ENCODE measurements at regions not wholly inside any gene's neighbourhood (a gene's known extent, or its start where the extent isn't known, plus 50 kb on each side); places are given as distances from the start of the nearest gene placed in this dataset.

DNA sequence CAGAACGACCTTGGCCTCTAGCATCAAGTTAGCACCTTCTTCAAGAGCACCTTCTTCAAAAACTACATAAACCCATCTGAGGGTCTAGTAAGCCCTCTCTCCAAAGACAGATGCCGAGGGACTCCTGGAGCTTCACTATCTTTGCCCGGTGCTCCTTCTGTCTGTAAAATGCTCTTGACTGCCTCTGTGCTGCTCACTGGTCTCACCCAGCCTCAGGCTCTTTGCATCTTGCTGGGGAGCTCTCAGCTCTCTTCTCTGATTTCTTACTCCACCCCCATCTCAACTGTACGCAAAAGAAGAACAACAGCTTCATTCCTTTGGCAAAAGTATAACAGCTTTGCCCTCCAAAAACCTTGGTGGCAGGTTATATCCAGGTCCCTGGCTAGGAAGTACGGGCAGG, 404.2 kb downstream of the KLF12 start:
- TF ChIP-seq CTCF (IDR thresholded peaks at IDR 0.05; ENCODE audit: low read depth, low read length) = no peak
- Histone ChIP-seq H3K4me1 (ENCODE audit: low read depth) (peaks cover 6% of the 10 kb centered on the region), H3K27ac (no peak overlapping the region), H3K9me3 (ENCODE audit: low read depth) (no peaks in the 10 kb centered on the region), H3K36me3 (no peaks in the 10 kb centered on the region), H3K4me3 (no peak overlapping the region), H3K27me3 (no peaks in the 10 kb centered on the region)
- DNase-seq (ENCODE audit: low read depth in 1 of 2, low spot score in 1 of 2) = no peak

DNA sequence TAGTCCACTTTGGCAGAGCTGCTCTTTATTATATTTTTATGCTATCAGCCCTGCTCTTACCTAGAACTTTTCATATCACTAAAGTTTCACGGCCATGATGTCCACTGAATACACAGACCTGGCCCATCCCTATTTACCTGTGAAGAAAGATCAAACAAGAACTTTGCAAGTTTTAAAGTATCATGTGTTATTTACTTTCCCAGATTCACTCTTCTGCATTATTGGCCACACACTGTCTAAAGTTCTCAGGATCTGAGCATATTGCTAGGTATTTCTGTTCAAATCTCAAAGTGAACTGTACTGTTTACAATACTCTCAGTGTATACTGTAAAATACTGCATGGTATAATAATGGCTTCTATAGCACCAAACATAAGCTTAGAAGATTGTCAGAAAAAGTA, 405.2 kb downstream of the KLF12 start:
- no peak overlapping the region for H3K27ac ChIP-seq

DNA sequence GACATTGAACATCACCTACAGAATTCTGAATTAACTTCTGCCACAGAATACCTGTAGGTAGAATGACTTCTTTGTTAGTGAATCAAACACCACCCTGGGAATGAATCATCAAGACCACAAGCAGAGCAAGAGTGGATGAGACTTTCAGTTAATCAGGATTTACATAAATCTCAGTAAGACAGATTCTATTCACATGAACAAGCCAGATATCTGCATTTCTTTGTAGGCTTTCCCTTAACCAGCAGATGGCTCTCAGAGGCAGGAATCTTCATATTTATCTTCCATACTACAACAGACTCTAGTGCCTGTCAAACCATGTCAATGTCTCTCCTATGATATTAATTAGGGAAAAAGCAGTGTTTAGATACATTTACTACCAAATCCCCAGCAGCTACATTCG, 412.1 kb downstream of the KLF12 start:
- H3K4me1 ChIP-seq (ENCODE audit: low read depth) = no peaks in the 10 kb centered on the region
- H3K27ac ChIP-seq = no peak overlapping the region
- H3K9me3 ChIP-seq (ENCODE audit: low read depth) = no peaks in the 10 kb centered on the region
- DNase-seq (ENCODE audit: low read depth in 1 of 2, low spot score in 1 of 2) = peak in 1 of 2 donors; percentile 49
- H3K4me3 ChIP-seq = no peak overlapping the region
- H3K27me3 ChIP-seq = no peaks in the 10 kb centered on the region
- H3K36me3 ChIP-seq = no peaks in the 10 kb centered on the region
- peak; percentile 38 for TF ChIP-seq CTCF (IDR thresholded peaks at IDR 0.05; ENCODE audit: low read depth, low read length)

More for the DNA sequence above, 405.2 kb downstream of the KLF12 start:
- Histone ChIP-seq H3K4me3 (no peak overlapping the region), H3K9me3 (ENCODE audit: low read depth) (no peaks in the 10 kb centered on the region), H3K36me3 (no peaks in the 10 kb centered on the region), H3K4me1 (ENCODE audit: low read depth) (peaks cover 5% of the 10 kb centered on the region), H3K27me3 (no peaks in the 10 kb centered on the region)
- TF ChIP-seq CTCF (IDR thresholded peaks at IDR 0.05; ENCODE audit: low read depth, low read length) = no peak
- no peak for DNase-seq (ENCODE audit: low read depth in 1 of 2, low spot score in 1 of 2)

DNA sequence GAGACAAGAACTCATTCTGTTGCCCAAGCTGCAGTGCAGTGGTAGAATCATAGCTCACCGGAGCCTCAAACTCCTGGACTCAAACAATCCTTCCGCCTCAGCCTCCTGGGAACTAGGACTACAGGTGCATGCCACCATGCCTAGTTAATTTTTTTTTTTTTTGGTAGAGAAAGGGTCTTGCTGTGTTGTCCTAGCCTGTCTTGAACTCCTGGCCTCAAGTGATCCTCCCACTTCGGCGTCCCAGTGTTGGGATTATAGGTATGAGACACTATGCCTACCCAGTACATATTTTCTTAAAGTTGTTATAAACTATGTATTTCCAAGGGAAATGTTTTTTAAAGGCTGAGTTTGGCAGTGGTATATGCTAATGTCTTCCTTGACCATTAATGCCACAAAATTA, 412.6 kb downstream of the KLF12 start:
- TF ChIP-seq CTCF (IDR thresholded peaks at IDR 0.05; ENCODE audit: low read depth, low read length) = no peak
- no peak overlapping the region for H3K4me3 ChIP-seq
- no peak overlapping the region for H3K27ac ChIP-seq
- no peak for DNase-seq (ENCODE audit: low read depth in 1 of 2, low spot score in 1 of 2)
- H3K27me3 ChIP-seq = no peaks in the 10 kb centered on the region
- H3K9me3 ChIP-seq (ENCODE audit: low read depth) = no peaks in the 10 kb centered on the region
- H3K4me1 ChIP-seq (ENCODE audit: low read depth) = no peaks in the 10 kb centered on the region
- H3K36me3 ChIP-seq = no peaks in the 10 kb centered on the region

GRCh38 chr13:73720216-73720840, 413.9 kb downstream of the KLF12 start:
- Histone ChIP-seq H3K36me3 (no peaks in the 10 kb centered on the region), H3K9me3 (ENCODE audit: low read depth) (no peaks in the 10 kb centered on the region), H3K4me1 (ENCODE audit: low read depth) (no peaks in the 10 kb centered on the region), H3K27ac (no peak overlapping the region), H3K27me3 (no peaks in the 10 kb centered on the region), H3K4me3 (no peak overlapping the region)
- TF ChIP-seq CTCF (IDR thresholded peaks at IDR 0.05; ENCODE audit: low read depth, low read length) = no peak
- no peak for DNase-seq (ENCODE audit: low read depth in 1 of 2, low spot score in 1 of 2)

All from cardiac muscle cell (in vitro differentiated cells and primary cell).